ENCODE measurements at regions not wholly inside any gene's neighbourhood (a gene's known extent, or its start where the extent isn't known, plus 50 kb on each side); places are given as distances from the start of the nearest gene placed in this dataset.

DNA sequence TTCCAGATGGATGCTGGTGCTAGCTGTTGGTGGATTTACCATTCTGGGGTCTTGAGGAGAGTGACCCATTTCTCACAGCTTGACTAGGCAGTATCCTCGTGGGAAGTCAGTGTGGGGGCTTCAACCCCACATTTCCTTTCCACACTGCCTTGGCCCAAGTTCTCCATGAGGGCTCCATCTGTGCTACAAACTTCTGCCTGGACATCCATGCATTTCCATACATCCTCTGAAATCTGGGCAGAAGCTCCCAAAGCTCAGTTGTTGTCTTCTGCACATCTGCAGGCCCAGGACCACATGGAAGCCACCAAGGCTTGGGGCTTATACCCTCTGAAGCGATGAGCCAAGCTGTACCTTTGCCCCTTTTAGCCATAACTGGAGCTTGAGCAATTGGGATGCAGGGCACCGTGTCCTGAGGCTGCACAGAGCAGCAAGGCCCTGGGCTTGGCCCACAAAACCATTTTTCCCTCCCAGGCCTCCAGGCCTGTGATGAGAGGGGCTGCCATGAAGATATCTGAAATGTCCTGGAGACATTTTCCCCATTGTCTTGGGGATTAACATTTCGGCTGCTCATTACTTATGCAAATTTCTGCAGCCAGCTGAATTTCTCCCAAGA lies 248.7 kb upstream of the ANKRD50 start (continued):
- TF ChIP-seq, protein P1, sequence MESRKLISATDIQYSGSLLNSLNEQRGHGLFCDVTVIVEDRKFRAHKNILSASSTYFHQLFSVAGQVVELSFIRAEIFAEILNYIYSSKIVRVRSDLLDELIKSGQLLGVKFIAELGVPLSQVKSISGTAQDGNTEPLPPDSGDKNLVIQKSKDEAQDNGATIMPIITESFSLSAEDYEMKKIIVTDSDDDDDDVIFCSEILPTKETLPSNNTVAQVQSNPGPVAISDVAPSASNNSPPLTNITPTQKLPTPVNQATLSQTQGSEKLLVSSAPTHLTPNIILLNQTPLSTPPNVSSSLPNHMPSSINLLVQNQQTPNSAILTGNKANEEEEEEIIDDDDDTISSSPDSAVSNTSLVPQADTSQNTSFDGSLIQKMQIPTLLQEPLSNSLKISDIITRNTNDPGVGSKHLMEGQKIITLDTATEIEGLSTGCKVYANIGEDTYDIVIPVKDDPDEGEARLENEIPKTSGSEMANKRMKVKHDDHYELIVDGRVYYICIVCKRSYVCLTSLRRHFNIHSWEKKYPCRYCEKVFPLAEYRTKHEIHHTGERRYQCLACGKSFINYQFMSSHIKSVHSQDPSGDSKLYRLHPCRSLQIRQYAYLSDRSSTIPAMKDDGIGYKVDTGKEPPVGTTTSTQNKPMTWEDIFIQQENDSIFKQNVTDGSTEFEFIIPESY (IDR thresholded peaks at IDR 0.05; ENCODE audit: extremely low read depth, insufficient replicate concordance, low read length) = no peak

DNA sequence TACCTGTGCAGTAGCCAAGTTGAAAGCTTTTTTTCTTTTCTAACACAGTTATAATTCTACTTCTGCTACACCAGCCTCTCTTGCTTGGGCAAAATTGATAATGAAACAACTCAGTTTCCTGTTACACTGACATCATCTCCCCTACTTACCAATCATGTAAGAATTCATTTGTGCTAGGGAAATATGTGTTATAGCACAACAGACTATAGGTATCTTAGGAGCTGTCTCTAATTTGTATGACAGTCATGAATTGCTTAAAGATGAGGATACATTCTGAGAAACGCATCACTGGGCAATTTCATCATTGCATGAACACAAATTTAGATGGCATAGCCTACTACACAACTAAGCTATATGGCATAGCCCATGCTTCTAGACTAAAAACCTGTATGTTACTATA lies 246.3 kb upstream of the ANKRD50 start:
- intact Hi-C loops (cut with micrococcal nuclease) = no loop called here
- no peak for ATAC-seq
- Histone ChIP-seq H3K4me3 (replicated peaks in 1 of 2; ENCODE audit: low read depth in 1 of 2, low read length in 2 of 2) (no peak overlapping the region), H3K9ac (ENCODE audit: low read length) (no peak overlapping the region), H3K27ac (ENCODE audit: low read depth, low read length) (no peak overlapping the region), H3K36me3 (ENCODE audit: control insufficient read depth in 1 of 2, insufficient read depth in 2 of 2, low read length in 2 of 2) (no peaks in the 10 kb centered on the region), H3K4me2 (ENCODE audit: low read length) (no peak overlapping the region), H2AFZ (ENCODE audit: low read depth, low read length, poor library complexity, severe bottlenecking) (no peak overlapping the region), H3K9me2 (ENCODE audit: insufficient read depth) (no peaks in the 10 kb centered on the region), H3K27me3 (ENCODE audit: insufficient read depth, low read length) (no peaks in the 10 kb centered on the region), H3K4me1 (ENCODE audit: control insufficient read depth in 1 of 2, insufficient read depth in 2 of 2, low read length in 2 of 2) (no peaks in the 10 kb centered on the region), H3K79me2 (ENCODE audit: insufficient read depth, low read length) (no peaks in the 10 kb centered on the region), H4K20me1 (ENCODE audit: insufficient read depth) (no peaks in the 10 kb centered on the region), H3K9me3 (ENCODE audit: control insufficient read depth in 1 of 2, insufficient read depth in 1 of 2, low read depth in 1 of 2, low read length in 2 of 2) (peaks cover 5 to 7% of the 10 kb centered on the region in 2 experiments; a peak in 2 of 4 replicates)
- BruUV-seq (replicated peaks) = no TSS peak
- no peak for DNase-seq (ENCODE audit: low read depth, low spot score)
- ChIA-PET RAD21 (ENCODE audit: low non-redundant PET in 1 of 2, low total read pairs in 2 of 2, uncharacterized antibody in 2 of 2, unreplicated experiment in 2 of 2) (no interaction called here), CTCF (no interaction called here), POLR2A (no interaction called here)
- TF ChIP-seq CBX3 (IDR thresholded peaks at IDR 0.05; ENCODE audit: low read depth) (no peak), CEBPB (IDR thresholded peaks at IDR 0.05; ENCODE audit: low read depth) (no peak), SP1 (IDR thresholded peaks at IDR 0.05; ENCODE audit: low read depth) (no peak), JUND (IDR thresholded peaks at IDR 0.05) (no peak), RAD21 (IDR thresholded peaks at IDR 0.05; ENCODE audit: low read depth) (no peak), POLR2A (IDR thresholded peaks at IDR 0.05; ENCODE audit: borderline replicate concordance, extremely low read depth, insufficient read depth, insufficient read length) (no peak), ELF1 (IDR thresholded peaks at IDR 0.05; ENCODE audit: borderline replicate concordance, low read depth) (no peak), EZH2 (IDR thresholded peaks at IDR 0.05) (no peak), POLR2AphosphoS5 (IDR thresholded peaks at IDR 0.05; ENCODE audit: low read depth, low read length) (no peak), EGR1 (IDR thresholded peaks at IDR 0.05; ENCODE audit: low read depth) (no peak), FOSL1 (IDR thresholded peaks at IDR 0.05; ENCODE audit: low read depth) (no peak), ZFX (IDR thresholded peaks at IDR 0.05) (no peak), SIN3A (IDR thresholded peaks at IDR 0.05; ENCODE audit: low read depth) (no peak), SRF (IDR thresholded peaks at IDR 0.05; ENCODE audit: low read depth) (no peak)
- TF ChIP-seq, protein P2, sequence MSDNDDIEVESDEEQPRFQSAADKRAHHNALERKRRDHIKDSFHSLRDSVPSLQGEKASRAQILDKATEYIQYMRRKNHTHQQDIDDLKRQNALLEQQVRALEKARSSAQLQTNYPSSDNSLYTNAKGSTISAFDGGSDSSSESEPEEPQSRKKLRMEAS (IDR thresholded peaks at IDR 0.05) = no peak
- TF ChIP-seq, protein P3, sequence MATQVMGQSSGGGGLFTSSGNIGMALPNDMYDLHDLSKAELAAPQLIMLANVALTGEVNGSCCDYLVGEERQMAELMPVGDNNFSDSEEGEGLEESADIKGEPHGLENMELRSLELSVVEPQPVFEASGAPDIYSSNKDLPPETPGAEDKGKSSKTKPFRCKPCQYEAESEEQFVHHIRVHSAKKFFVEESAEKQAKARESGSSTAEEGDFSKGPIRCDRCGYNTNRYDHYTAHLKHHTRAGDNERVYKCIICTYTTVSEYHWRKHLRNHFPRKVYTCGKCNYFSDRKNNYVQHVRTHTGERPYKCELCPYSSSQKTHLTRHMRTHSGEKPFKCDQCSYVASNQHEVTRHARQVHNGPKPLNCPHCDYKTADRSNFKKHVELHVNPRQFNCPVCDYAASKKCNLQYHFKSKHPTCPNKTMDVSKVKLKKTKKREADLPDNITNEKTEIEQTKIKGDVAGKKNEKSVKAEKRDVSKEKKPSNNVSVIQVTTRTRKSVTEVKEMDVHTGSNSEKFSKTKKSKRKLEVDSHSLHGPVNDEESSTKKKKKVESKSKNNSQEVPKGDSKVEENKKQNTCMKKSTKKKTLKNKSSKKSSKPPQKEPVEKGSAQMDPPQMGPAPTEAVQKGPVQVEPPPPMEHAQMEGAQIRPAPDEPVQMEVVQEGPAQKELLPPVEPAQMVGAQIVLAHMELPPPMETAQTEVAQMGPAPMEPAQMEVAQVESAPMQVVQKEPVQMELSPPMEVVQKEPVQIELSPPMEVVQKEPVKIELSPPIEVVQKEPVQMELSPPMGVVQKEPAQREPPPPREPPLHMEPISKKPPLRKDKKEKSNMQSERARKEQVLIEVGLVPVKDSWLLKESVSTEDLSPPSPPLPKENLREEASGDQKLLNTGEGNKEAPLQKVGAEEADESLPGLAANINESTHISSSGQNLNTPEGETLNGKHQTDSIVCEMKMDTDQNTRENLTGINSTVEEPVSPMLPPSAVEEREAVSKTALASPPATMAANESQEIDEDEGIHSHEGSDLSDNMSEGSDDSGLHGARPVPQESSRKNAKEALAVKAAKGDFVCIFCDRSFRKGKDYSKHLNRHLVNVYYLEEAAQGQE (IDR thresholded peaks at IDR 0.05; ENCODE audit: low read depth) = no peak
- TF ChIP-seq, protein P4, sequence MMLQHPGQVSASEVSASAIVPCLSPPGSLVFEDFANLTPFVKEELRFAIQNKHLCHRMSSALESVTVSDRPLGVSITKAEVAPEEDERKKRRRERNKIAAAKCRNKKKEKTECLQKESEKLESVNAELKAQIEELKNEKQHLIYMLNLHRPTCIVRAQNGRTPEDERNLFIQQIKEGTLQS (IDR thresholded peaks at IDR 0.05) = no peak

All from HCT116 (cell line).